NCI-H2081 (cell line): ENCODE measurements at regions not wholly inside any gene's neighbourhood (a gene's known extent, or its start where the extent isn't known, plus 50 kb on each side); places are given as distances from the start of the nearest gene placed in this dataset.

Experiments
- DNase-seq, 2 experiments: peaks; one replicate each; lab custom pipeline; 2025; lab: John Stamatoyannopoulos, UW

DNA sequence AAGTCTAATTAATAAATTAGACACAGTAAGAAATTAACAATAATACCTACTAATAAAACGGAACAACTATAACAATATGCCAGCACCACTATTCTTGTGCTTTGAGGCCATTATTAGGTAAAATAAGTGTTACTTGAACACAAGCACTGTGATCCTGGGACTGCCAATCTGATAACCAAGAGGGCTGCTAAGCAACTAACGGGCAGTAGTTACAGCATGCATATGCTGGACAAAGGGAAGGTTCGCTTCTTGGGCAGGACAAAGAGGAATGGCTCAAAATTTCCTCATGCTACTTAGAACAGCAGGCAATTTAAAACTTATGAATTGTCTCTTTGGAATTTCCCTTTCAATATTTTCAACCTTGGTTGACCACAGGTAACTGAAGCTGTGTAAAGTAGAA, 718.6 kb downstream of the SORCS3 start:
- no peak for DNase-seq

DNA sequence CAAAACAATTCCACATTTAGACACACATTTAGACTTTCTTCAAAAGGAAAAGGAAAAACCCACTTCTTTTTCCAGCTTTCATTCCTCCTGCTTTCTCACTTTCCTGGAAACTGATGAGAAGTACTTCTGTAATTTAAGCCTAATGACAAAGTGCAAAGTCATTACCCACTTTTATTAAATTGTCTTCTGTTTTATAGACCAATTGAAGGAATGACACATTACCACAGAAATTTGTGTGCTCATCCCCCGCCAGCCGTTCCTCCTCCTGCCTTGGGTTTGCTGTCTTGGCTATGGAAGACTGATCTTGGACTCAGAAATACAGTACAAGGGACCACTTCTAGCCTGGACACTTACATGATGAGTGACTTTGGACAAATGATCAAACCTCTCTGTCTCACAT, 717.8 kb downstream of the SORCS3 start:
- no peak for DNase-seq

DNA sequence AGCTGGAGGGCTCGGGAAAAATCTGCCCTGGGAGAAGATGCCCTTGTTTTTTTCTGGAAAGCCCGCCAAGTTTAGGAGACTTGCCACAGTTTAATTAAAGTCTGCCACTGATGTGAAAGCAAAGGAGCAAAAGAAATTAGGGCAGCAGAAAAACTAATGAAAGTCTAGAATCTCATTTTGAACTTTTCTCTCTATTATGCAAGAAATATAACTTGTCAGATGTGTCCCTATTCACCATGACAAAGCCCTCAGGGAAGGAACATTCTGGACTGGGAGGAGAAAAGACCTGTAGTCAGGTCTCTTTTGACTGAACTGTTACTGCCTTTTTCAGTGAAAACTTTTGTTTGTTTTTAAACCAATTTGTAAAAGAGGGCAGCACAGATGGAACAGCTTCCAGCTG, 715.5 kb downstream of the SORCS3 start:
- DNase-seq: no peak

DNA sequence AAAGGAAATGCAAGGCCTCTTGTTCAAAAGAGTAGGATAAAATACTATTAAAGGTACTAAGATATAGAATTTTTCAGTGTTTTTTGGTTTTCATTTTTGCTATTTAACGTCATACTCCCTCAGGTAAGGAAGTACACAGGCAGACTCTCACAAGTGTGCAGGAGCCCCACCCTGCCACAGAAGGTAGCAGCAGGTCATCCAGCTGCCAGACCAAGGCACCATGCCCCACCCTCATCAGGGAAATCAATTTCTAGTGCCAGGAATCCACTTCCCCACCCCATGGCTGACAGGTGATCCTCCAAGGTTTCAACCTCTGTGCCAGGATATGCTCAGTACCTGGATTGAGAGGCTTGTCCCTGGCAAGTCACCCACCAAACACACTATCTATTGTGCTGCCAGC, 712.9 kb downstream of the SORCS3 start:
- no peak for DNase-seq

DNA sequence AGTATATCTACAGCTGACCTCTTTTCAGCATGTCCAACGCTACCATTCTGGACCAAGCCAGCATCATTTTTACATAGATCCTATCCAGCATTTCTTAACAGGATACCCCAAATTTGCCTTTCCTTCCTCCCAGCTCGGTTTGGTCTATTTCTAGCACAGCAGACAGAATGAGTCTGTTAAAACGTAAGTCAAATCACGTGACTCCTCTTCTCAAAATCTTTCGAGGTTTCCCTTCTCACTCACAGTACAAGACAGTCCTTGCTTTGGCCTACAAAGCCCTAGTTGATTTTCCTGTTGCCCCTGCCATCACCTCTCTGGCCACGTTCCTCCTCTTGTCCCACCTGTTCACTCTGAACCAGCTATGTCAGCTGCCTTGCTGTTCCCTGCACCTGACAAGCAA, 711.7 kb downstream of the SORCS3 start:
- DNase-seq: no peak

DNA sequence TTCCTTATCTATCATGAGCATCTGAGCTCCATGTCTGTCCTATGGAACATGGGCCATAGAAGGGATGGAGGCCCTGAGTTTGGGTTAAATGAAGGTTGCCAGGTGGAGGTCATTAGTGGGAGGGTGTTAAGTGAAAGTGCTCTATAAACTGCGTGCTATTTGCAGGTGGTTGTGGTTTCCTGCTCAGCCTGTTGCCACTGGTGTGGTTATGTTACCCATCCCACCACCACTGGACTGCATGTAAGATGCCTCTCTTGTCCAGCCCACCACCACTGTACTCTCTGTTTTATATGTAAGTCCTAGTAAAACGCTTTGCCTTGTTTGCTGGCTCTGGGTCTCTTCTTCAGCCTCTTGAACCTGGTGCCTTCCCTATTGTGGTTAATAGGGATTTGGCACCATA, 711.2 kb downstream of the SORCS3 start:
- DNase-seq: no peak

DNA sequence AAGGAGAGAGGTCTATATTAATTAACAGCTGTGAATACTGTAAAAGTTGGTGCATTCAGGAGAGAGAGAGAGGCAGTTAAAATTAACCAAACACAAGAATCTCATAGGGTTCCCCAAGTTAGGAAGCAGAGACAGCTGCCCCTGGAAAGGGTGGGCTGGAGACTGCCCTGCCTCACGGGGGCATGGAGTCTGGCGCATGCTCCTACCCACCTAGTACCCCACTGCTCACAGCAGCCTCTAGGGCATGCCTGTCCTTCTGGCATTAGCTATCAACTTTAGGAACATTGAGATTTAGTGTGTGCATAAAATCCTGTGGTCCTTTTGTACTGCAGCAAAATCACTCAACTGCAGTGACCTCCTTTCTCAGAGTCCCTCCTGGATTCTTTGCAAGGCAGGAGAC, 710.1 kb downstream of the SORCS3 start:
- no peak for DNase-seq

DNA sequence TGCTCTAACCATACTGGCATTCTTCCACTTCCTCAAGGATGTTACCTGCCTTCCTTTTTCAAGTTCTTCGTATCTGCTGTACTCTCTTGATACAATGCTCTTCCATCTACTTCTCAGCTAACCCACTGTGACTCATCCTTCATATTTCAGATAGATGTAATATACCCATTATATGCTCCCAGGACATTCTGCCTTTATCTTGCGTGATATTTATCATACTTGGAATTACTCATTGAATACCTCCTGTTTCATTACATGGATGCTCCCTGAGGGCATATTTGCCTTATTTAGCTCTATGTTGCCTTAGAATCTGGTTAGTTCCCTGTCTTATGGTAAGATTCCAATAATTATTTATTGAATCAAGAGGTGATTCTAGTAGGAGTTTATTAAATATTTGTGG, 706.4 kb downstream of the SORCS3 start:
- no peak for DNase-seq

DNA sequence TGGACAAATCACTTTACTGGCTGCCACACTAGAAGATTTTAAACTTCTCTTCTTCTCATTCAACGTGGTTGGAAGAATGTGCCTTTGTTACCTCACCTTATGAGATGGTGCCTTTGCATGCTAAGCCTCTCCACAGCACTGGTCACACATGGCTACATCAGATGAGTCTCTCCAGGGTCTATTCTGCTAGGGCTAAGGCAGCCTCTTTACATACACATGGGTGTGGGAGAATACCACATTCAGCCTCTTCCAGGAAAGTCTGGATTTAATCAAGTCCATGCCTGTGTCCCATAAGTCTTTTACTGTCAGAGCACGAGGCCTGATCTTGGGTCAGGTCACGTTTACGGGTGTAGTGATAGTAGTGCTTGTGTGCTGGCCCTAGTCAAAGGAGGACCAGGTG, 701.5 kb downstream of the SORCS3 start:
- DNase-seq: no peak

DNA sequence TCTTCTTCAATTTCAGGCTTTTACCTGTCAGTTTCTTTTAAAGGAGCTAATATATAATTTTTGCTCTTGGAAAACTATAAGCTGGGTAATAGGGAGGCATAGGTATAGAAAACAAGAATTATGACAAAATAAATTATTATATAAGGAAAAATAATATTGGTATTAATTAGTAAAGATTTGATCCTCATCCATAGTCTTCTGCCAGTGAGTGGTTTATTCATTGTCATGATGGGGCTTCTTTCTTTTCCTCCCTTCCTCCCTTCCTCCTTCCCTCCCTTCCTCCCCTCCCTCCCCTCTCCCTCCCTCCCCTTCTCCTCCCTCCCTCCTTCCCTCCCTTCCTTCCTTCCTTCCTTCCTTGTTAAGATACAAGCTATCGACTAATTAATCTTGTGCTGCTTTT, 698.6 kb downstream of the SORCS3 start:
- DNase-seq: no peak

DNA sequence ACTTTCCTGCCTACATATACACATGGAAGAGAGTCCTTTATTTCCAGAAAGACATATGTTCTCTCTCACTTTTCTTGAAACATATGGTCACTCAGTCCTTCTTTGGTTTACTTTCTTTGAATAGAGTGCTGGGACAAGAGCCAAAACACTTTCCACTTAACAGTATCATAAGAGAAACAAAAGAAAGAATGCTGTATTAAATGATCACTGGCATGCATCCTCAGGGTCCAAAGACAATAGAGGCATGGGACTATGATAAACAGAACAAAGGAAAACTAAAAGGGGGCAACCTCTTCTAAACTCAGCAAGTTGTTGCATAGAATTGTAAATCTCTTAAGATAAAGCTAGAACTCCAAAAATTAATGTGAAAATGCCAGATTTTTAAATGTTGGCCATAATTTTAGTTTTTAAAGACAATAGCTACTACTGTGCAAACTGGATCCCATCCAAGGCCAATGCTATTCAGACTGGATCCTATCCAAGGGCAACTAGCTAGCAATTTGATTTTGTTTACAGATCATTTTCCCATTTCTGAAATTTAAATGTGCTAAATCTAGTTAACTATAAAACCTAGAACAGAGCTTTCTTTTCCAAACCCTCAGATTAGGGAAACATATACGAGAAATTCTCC, 687.5 kb downstream of the SORCS3 start:
- peak in 1 of 2 experiments; percentile 1 for DNase-seq
